Posterior cingulate gyrus (tissue), 11 donors: ENCODE measurements at regions not wholly inside any gene's neighbourhood (a gene's known extent, or its start where the extent isn't known, plus 50 kb on each side); places are given as distances from the start of the nearest gene placed in this dataset.

ENCODE experiments used
- DNase-seq, 10 donors: peaks; one replicate each; pipeline versions ENCODE4 v3.0.0 to v3.0.0-alpha.2; 2020 to 2021; ENCODE audit warnings: mixed read lengths in 3 of 10
- intact Hi-C: fragments of 100-400 bp; cut with DNase I; formaldehyde crosslinking; loops from one replicate; pipeline ENCODE4 v1.15.1; 2023

DNA sequence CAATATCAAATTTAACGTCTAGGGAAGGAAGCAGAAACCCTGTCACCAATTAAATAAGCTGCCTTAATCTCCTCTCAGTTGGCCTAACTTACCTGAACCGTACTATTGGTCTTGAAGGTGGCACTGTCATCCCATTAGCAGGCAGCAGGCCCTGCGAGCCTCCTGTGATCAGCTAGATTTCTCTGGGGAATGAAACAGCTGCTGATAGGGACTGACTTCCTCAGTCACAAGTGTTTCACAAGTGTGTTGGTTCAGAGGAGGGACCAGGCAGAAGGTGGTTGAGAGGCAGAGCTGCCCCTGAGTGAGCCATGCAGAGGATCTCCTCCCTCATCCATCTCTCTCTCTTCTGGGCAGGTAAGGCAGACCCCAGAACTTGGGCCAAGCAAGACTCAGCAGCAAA lies 166.8 kb downstream of the DAD1 start:
- DNase-seq, result no peak
- intact Hi-C loops, result no loop called here

GRCh38 chr14:22420598-22421186 lies 168.3 kb downstream of the DAD1 start:
- intact Hi-C loops, result no loop called here
- no peak for DNase-seq

DNA sequence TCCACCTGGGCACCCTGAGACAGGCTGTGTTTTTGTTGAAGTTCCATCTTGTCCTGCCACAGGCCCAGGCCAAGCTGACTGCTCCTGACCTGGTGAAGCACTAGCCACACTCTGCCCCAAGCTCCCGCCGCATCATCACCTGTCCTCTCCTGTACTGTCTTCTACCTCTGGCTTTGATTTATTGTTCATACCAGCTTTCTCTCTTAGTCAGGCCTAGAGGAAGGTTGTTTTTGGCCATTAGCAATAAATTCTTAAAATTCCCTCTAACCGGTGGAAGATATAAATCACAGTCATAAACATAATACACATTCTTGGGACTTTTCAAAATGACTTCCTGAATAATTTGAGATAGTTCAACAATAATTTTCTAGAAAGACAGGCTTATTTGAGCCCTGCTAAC lies 169.4 kb downstream of the DAD1 start:
- no peak for DNase-seq
- intact Hi-C loops, result no loop called here

DNA sequence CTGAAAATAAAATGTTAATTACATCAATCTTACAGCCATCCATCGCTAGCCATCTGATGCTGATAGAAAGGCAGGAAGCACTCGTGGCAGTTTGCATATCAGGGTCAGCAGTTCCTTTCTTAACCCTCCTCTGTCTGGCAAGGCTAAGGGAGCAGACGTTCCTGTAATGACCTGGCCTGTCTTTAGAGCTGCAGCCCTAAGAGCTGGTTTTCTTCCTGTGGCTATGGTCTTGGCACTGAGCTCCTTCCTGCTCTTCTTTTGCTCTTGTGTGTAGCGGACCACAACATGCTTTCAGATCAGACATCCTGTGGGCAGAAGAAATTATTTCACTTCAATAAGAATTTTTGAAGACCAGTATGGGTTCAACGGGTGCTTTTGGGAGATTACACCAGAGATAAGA lies 170.4 kb downstream of the DAD1 start:
- intact Hi-C loops, result no loop called here
- no peak for DNase-seq

- intact Hi-C loops, result no loop called here
Measured at GRCh38 chr14:22417914-22418313, 171.1 kb downstream of the DAD1 start.

DNA sequence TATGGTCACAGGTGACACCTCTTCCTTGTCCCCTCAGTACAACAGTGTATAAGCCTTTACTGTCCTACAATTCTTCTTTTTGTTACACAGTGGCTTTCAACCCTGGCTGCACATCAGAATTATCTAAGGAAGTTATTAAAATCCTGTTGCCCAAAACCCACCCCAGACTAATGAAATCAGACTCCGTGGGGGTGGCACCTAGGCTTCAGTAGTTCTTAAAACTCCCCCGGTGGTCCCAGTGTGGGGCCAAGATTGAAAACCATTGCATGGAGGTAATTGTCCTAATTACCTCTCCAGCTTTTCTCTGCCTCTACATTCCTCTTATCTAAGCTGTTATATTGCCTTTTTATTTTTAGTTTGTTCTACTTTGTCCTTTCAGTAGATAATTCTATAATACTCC lies 172.8 kb downstream of the DAD1 start:
- DNase-seq, result no peak
- intact Hi-C loops, result no loop called here

More at GRCh38 chr14:22417914-22418313, 171.1 kb downstream of the DAD1 start:
- DNase-seq, result no peak

- intact Hi-C loops, result no loop called here
- DNase-seq, result no peak
Measured at GRCh38 chr14:22415605-22415959, 173.4 kb downstream of the DAD1 start.

DNA sequence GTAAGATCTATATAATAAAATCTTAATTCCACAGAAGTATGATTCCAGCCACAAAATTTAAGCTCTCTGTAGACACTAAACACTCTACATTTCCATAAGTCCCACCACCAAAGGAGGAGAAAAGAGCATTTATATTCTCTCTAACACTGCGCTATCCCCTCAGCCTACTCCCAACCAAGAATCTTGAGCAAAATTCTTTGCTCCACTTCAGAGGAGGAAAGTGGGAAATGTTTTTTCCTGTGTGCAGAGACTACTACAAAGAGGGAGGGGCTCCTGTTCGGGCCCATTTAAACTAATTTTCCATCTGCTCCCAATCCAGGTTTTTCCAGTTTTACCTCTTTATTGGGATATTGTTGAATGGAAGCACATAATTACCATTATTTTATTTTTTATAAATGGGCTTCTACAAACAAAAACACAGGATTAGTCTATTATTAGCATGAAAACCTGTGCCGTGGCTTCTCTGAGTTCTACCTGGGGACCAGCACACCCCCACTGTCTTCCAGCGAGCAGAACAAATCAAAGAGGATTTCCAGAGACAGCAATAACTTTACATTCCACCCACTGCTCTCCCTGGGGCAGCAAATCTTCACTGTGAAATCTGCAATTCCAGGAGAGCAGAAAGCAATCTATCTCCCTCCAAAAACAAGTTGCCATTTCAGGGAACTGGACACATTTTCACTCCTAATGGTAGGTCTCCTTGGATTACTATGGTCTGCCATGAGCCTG lies 174.0 kb downstream of the DAD1 start:
- intact Hi-C loops, result no loop called here
- DNase-seq, result no peak

DNA sequence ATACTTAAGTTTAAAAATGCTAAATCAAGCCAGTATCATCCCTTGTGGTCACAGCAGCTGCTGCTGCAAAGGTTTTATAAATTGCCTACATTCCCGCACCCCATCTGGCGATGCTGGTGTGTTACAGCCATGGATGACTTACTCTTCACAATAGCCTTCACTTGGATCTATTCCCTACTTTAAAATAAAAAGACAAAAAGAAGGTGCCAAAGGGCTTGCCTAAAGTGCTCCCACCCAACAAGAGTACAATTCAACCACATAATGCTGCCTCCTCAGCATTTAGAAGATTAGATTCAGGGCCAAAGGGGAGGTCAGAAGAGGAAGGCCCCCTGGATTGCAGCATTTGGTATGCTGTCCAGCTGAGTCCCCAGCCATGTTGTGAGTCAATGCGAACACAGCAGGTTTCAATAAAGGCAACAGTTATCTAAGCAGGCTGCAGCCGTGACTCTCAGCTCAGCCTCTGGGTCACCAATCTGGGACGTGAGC lies 176.1 kb downstream of the DAD1 start:
- intact Hi-C loops, result no loop called here
- no peak for DNase-seq

DNA sequence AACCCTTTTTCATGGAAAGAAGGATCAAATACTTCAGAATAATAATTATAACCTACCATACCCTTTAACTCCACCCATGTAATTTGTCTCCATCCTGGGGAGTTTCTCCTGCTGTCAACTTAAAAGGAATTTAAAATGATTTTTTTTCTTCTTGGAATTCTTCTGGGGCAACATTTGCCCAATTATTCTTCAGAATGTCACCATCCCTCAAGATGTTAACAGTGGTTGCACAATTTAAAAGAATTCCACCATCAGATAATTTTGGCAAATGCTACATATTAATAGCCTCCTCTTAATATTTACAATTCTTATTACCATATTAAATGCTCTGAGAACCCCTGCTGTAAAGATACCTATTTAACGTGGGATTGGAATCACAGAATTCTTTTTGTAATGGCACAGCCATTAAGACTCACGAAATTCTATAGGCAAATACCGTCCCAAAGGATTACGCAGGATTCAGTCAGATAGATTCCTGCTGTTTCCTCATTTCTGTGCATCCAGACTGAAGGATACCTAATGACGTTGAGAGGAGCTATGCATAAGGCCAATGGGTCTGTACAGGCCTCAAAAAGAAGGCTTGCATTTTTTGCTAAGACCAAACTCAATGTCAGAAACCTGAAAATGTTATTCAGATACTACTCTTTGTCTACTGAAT lies 177.5 kb downstream of the DAD1 start:
- DNase-seq, result no peak
- intact Hi-C loops, result no loop called here

DNA sequence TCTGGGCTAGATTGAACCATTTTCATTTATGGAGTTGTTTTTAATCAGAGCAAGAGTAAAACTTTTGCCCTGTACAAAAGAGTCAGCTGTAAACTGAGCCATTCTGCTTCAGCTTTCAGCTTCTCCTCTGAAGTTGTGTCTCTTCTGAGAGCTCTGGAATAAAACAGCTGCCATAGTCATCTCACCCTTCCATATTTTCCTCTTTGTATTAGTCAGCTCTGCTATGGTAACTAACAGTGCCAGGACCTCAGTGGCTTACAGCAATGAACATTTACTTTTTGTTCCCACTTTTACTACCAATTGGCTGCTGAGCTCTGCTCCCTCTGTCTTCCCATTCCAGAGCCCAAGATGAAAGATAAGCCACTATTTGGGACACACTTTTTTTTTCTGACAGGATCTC lies 178.5 kb downstream of the DAD1 start:
- no peak for DNase-seq
- intact Hi-C loops, result no loop called here

DNA sequence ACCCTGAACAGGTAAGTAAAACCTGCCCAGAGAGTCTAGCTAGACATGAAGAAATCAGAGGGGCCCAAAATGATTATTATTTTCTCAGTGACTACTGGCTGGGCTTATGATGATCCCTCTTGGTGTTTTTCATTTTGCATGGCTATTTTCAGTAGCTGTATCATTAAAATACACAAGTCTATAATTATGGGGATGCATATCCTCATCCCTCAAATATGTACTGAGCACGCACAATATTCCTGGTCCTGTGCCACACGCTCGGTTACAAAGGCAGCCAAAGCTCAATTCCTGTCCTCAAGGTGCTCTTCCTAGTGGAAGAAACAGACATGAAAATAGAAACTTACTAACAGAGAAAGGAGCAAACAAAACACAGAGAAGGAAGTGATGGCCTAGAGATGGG lies 180.0 kb downstream of the DAD1 start:
- no peak for DNase-seq
- intact Hi-C loops, result no loop called here

DNA sequence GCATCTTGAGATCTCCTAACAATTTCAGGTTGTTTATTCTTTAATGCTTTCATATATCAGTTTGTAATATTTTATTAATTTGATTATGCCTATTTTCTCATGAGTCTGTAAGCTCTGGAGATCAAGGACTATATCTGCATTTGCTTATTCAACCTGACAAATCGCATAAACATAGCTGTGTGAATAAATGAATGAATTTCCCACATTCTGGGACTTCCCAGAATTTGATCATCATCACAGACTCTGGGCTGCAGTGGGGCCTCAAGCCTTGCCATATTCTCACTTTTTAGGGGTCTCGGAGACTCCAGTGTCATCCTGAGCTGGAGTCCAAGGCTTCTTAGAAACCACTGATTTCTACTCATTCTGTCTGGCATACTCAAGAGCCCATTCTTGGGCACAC lies 180.5 kb downstream of the DAD1 start:
- intact Hi-C loops, result no loop called here
- DNase-seq, result no peak

GRCh38 chr14:22407033-22407432 lies 182.0 kb downstream of the DAD1 start:
- intact Hi-C loops, result no loop called here
- DNase-seq, result no peak

GRCh38 chr14:22405201-22405600 lies 183.8 kb downstream of the DAD1 start:
- DNase-seq, result no peak
- intact Hi-C loops, result no loop called here

DNA sequence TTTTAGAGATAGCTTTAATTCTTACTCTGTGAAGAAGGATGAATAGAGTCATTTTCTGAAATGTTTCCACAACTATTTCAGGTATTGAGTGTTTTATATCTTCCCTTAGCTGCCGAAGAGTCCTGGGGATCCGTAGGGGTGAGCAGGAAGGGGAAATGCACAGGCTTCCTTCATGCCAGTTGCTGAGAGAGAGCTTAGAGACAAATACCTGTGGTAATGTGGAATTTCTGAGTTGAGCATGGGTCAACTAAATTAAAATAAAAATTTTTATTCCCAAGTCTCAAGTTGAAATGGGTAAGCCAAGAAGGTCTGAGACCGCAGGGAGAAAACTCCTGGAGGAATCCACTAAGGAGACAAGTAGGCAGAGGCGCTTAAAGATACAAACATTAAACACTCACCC lies 185.7 kb downstream of the DAD1 start:
- no peak for DNase-seq
- intact Hi-C loops, result no loop called here

- DNase-seq, result no peak
Measured at GRCh38 chr14:22400655-22401259, 188.3 kb downstream of the DAD1 start.

DNA sequence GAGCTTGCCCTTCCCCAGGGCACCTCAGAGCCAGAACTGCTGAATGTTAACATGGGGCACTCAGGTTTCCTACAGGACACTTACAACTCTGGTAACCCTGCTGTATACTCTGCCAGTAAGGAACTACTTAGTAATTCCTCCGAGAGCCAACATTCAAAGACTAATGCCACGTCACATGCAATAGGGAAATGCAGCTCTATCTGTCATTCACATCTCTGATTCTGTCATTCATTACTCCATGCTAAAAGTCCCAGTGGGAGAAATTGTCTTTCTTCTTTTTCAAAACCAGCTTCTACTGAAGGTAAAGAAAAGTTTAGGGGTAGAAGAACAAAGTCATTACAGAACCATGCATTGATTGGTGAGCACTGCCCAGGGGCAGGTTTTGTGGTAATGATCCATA lies 189.2 kb downstream of the DAD1 start:
- DNase-seq, result no peak
- intact Hi-C loops, result no loop called here

More at GRCh38 chr14:22400655-22401259, 188.3 kb downstream of the DAD1 start:
- intact Hi-C loops, result no loop called here

GRCh38 chr14:22397221-22397737 lies 191.7 kb downstream of the DAD1 start:
- intact Hi-C loops, result no loop called here
- peak in 1 of 10 donors; percentile 22 for DNase-seq

GRCh38 chr14:22395803-22396202 lies 193.2 kb downstream of the DAD1 start:
- intact Hi-C loops, result no loop called here

DNA sequence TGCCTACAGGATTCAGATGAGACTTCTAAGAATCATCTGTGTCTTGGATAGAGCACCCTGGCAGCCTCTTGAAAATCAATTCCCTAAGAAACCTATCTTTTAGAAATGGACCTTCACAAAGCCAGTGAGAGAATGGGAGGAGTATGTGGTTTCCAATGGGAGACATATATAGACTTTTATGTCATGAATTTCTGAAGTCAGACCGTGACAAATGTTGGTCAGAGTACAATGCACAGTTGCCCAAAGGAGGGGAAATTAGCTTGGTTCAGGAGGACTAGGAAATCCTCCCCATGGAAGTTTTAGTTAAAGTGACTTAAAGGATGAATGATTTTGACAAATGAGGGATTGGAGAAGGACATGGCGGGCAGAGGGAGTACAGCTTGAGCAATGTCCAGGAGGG lies 194.4 kb downstream of the DAD1 start:
- intact Hi-C loops, result no loop called here
- DNase-seq, result no peak

More at GRCh38 chr14:22395803-22396202, 193.2 kb downstream of the DAD1 start:
- peak in 1 of 10 donors; percentile 46 for DNase-seq
